Vagina (tissue), 2 donors: ENCODE measurements at regions not wholly inside any gene's neighbourhood (a gene's known extent, or its start where the extent isn't known, plus 50 kb on each side); places are given as distances from the start of the nearest gene placed in this dataset.
A peak's percentile ranks its signal among the peaks of the same experiment; 100 is the strongest.

Experiments
- DNase-seq, 2 donors: peaks; one replicate each; pipeline ENCODE4 v3.0.0-alpha.2; 2017; ENCODE audit errors: extremely low spot score in 2 of 2
- H3K27ac ChIP-seq: fragments of 200-600 bp; sonication (generic); one replicate; pipeline ENCODE4 v1.5.1; 2019
- H3K27me3 ChIP-seq: fragments of 200-600 bp; sonication (generic); one replicate; pipeline ENCODE4 v1.5.1; 2019
- H3K36me3 ChIP-seq, 2 donors: fragments of 200-600 bp; sonication (generic); one replicate each; pipeline ENCODE4 v1.5.1; 2017 to 2019
- H3K4me1 ChIP-seq: fragments of 200-600 bp; sonication (generic); one replicate; pipeline ENCODE4 v1.5.1; 2019
- H3K4me3 ChIP-seq, 2 donors: fragments of 200-600 bp; sonication (generic); 1 replicate in 1 of 2; 2 replicates in 1 of 2; pipeline ENCODE4 v1.5.1; 2016 to 2019
- H3K9me3 ChIP-seq: fragments of 200-600 bp; sonication (generic); one replicate; pipeline ENCODE4 v1.5.1; 2019
- CTCF ChIP-seq, 3 experiments: fragments of 450-650 bp in 2 of 3; fragments of 200-600 bp in 1 of 3; sonication (generic) in 1 of 3; IDR thresholded peaks; one replicate each; pipeline ENCODE4 v1.5.1; 2017 to 2019; ENCODE audit warnings: antibody characterized with exemption in 3 of 3, mild to moderate bottlenecking in 2 of 3, moderate library complexity in 2 of 3
- POLR2A ChIP-seq, 2 donors: fragments of 450-650 bp; IDR thresholded peaks; one replicate each; pipeline ENCODE4 v1.6.1; 2017; ENCODE audit warnings: antibody characterized with exemption in 2 of 2, mild to moderate bottlenecking in 2 of 2, moderate library complexity in 2 of 2
- POLR2AphosphoS5 ChIP-seq, 2 donors: sonication (generic); formaldehyde crosslinking; IDR thresholded peaks; one replicate each; pipeline ENCODE4 v1.9.0; 2017; ENCODE audit warnings: antibody characterized with exemption in 2 of 2, mild to moderate bottlenecking in 2 of 2, low read depth in 1 of 2; ENCODE audit not compliant: insufficient read depth in 1 of 2
- intact Hi-C: fragments of 100-400 bp; cut with DNase I; formaldehyde crosslinking; loops from one replicate; pipeline ENCODE4 v1.15.1; 2023

GRCh38 chr10:30786906-30787305 lies 157.4 kb upstream of the LYZL2 start:
- DNase-seq = no peak

GRCh38 chr10:30786131-30786530 lies 156.6 kb upstream of the LYZL2 start:
- intact Hi-C loops = loop anchor here (10.0 kb wide), 1 partner anchor 889 kb away; no protein-coding TSS in a partner anchor
- H3K9me3 ChIP-seq = no peaks in the 10 kb centered on the region
- H3K4me1 ChIP-seq = peaks cover 40% of the 10 kb centered on the region
- H3K27ac ChIP-seq = peak overlapping the region; percentile 90
- no peak overlapping the region for H3K4me3 ChIP-seq
- no peaks in the 10 kb centered on the region for H3K36me3 ChIP-seq
- H3K27me3 ChIP-seq = no peaks in the 10 kb centered on the region
- DNase-seq = no peak
- no peak for TF ChIP-seq POLR2A (IDR thresholded peaks at IDR 0.05)
- no peak for TF ChIP-seq POLR2AphosphoS5 (IDR thresholded peaks at IDR 0.05; ENCODE audit: insufficient read depth in 1 of 2, low read depth in 1 of 2)
- TF ChIP-seq CTCF (IDR thresholded peaks at IDR 0.05) = no peak

More at GRCh38 chr10:30786906-30787305, 157.4 kb upstream of the LYZL2 start:
- intact Hi-C loops = loop anchor here (10.0 kb wide), 1 partner anchor 888 kb away; no protein-coding TSS in a partner anchor
- H3K27ac ChIP-seq = peak overlapping the region; percentile 90
- peaks cover 48% of the 10 kb centered on the region for H3K4me1 ChIP-seq
- H3K4me3 ChIP-seq = no peak overlapping the region
- H3K27me3 ChIP-seq = no peaks in the 10 kb centered on the region
- TF ChIP-seq POLR2AphosphoS5 (IDR thresholded peaks at IDR 0.05; ENCODE audit: insufficient read depth in 1 of 2, low read depth in 1 of 2) (no peak), POLR2A (IDR thresholded peaks at IDR 0.05) (no peak), CTCF (IDR thresholded peaks at IDR 0.05) (no peak)
- H3K36me3 ChIP-seq = no peaks in the 10 kb centered on the region
- H3K9me3 ChIP-seq = no peaks in the 10 kb centered on the region

DNA sequence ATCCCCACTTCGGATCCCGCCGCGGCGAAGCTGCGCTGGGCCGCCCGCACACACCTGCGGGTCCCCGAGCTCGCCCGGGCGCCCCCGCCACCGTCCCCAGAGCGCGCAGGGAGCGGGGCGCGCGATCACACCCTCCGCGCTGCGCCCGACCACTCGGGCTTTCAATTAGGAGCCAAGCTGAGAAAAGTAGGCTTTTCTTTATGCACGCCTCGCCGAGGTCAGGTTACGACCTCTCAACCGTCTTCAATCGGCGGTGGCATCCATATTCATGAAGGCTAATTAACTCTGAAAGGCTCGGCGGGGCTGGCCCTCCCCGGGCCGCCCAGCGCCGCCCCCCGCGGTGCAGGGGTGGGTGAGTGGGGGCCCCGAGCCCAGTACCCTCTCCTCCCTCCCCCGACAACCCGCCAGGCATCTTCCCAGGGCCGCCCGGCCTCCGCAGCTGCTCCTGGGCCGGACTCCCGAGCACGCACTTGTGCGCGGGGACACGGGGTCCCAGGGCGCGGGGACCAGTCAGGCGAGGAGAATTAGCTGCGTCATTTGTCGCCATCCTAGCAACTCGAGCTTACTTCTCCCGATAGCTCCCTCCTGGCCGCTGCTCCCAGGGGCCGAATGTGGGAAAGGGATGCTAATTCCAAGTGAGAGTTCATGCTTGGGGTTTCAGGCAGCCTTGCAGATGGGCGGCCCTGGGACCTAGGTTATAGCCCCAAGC lies 155.5 kb upstream of the LYZL2 start:
- H3K27ac ChIP-seq = peak overlapping the region; percentile 90
- intact Hi-C loops = loop anchor here (1.0 to 10.0 kb wide), 2 partner anchors 890 to 976 kb away; no protein-coding TSS in a partner anchor
- TF ChIP-seq POLR2AphosphoS5 (IDR thresholded peaks at IDR 0.05; ENCODE audit: insufficient read depth in 1 of 2, low read depth in 1 of 2) (peak in 1 of 2 donors; percentile 82), POLR2A (IDR thresholded peaks at IDR 0.05) (peak in 1 of 2 donors; percentile 5), CTCF (IDR thresholded peaks at IDR 0.05) (no peak)
- H3K4me1 ChIP-seq = peaks cover 34% of the 10 kb centered on the region
- no peaks in the 10 kb centered on the region for H3K27me3 ChIP-seq
- H3K4me3 ChIP-seq = peak overlapping the region; percentile 52 to 67
- DNase-seq = no peak
- H3K36me3 ChIP-seq = no peaks in the 10 kb centered on the region
- no peaks in the 10 kb centered on the region for H3K9me3 ChIP-seq

DNA sequence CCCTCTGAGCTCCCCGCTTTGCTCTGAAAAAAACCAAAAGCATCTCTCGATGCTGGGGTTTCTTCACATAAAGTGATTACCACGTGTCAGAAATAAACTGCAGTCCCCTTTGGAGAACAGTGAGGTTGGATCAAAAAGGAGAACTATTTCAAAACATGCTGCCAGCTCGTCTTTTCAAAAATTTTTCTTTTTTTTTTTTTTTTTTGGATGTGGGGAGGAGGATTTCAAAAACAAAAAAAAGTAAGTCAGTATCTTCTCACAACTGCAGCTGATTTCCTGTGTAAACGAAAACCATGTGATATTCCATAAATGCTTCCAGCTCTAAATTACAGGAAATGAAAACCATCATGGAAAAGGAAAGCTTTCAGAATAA lies 155.0 kb upstream of the LYZL2 start:
- H3K27me3 ChIP-seq = no peaks in the 10 kb centered on the region
- peak overlapping the region; percentile 90 for H3K27ac ChIP-seq
- peaks cover 34% of the 10 kb centered on the region for H3K4me1 ChIP-seq
- H3K4me3 ChIP-seq = peak overlapping the region; percentile 52 to 67
- intact Hi-C loops = loop anchor here (1.0 to 10.0 kb wide), 2 partner anchors 890 to 977 kb away; no protein-coding TSS in a partner anchor
- no peak for DNase-seq
- peak in 1 of 2 donors; percentile 66 for TF ChIP-seq POLR2AphosphoS5 (IDR thresholded peaks at IDR 0.05; ENCODE audit: insufficient read depth in 1 of 2, low read depth in 1 of 2)
- no peak for TF ChIP-seq CTCF (IDR thresholded peaks at IDR 0.05)
- no peak for TF ChIP-seq POLR2A (IDR thresholded peaks at IDR 0.05)
- H3K36me3 ChIP-seq = no peaks in the 10 kb centered on the region
- H3K9me3 ChIP-seq = no peaks in the 10 kb centered on the region
